Prostate gland (tissue), 2 donors: ENCODE measurements at regions not wholly inside any gene's neighbourhood (a gene's known extent, or its start where the extent isn't known, plus 50 kb on each side); places are given as distances from the start of the nearest gene placed in this dataset.
"Not testable (repeated sequence)": the region's sequence is repeated elsewhere in the genome, so short reads cannot be mapped to it uniquely, and the experiment has no call there.

Experiments used
- DNase-seq: peaks from one replicate; pipeline ENCODE4 v3.0.0-alpha.2; 2019; ENCODE audit warnings: low spot score
- H3K27ac ChIP-seq, 2 donors: fragments of 200-600 bp; sonication (generic); 2 replicates each; pipeline ENCODE4 v1.5.1; 2017 to 2019
- H3K27me3 ChIP-seq: fragments of 200-600 bp; sonication (generic); replicated peaks from 2 replicates; pipeline ENCODE4 v1.5.1; 2019; ENCODE audit not compliant: insufficient read depth
- H3K36me3 ChIP-seq, 2 donors: fragments of 200-600 bp; sonication (generic); 1 replicate in 1 of 2; 2 replicates in 1 of 2; pipeline versions ENCODE4 v1.5.1 to v1.8.1; 2017 to 2019
- H3K4me1 ChIP-seq: fragments of 200-600 bp; sonication (generic); replicated peaks from 2 replicates; pipeline ENCODE4 v1.5.1; 2019
- H3K4me3 ChIP-seq, 2 donors: fragments of 200-600 bp; sonication (generic); 2 replicates each; pipeline ENCODE4 v1.5.1; 2017 to 2019
- H3K9me3 ChIP-seq: fragments of 200-600 bp; sonication (generic); 2 replicates; pipeline ENCODE4 v1.5.1; 2017
- CTCF ChIP-seq, 4 experiments: fragments of 200-600 bp in 2 of 4; fragments of 450-650 bp in 2 of 4; sonication (generic) in 2 of 4; IDR thresholded peaks; 1 replicate in 3 of 4; 2 replicates in 1 of 4; pipeline ENCODE4 v1.5.1; 2016 to 2019; ENCODE audit warnings: antibody characterized with exemption in 4 of 4, mild to moderate bottlenecking in 2 of 4, moderate library complexity in 2 of 4
- POLR2A ChIP-seq: fragments of 450-650 bp; IDR thresholded peaks from one replicate; pipeline ENCODE4 v1.6.1; 2016; ENCODE audit warnings: antibody characterized with exemption, mild to moderate bottlenecking
- POLR2AphosphoS5 ChIP-seq: sonication (generic); formaldehyde crosslinking; IDR thresholded peaks from one replicate; pipeline ENCODE4 v1.6.1; 2017; ENCODE audit warnings: antibody characterized with exemption
- WGBS: methylation state at CpG from one replicate; pipeline ENCODE4 v1.1.5; 2018; 5-methylcytosine and 5-hydroxymethylcytosine counted together
- intact Hi-C: fragments of 100-400 bp; cut with DNase I; formaldehyde crosslinking; loops from one replicate; pipeline ENCODE4 v1.14.2; 2022

GRCh38 chrX:914206-914605 lies 283.6 kb downstream of the SHOX start:
- no peak for DNase-seq
- Histone ChIP-seq H3K27me3 (no peaks in the 10 kb centered on the region), H3K4me1 (no peaks in the 10 kb centered on the region), H3K36me3 (no peaks in the 10 kb centered on the region), H3K9me3 (no peaks in the 10 kb centered on the region), H3K27ac (no peak overlapping the region), H3K4me3 (no peak overlapping the region)
- TF ChIP-seq CTCF (IDR thresholded peaks at IDR 0.05) (no peak), POLR2A (no peak), POLR2AphosphoS5 (no peak)
- intact Hi-C loops = no loop called here

- Histone ChIP-seq H3K4me1 (no peaks in the 10 kb centered on the region), H3K9me3 (no peaks in the 10 kb centered on the region), H3K27ac (no peak overlapping the region), H3K36me3 (no peaks in the 10 kb centered on the region), H3K4me3 (no peak overlapping the region), H3K27me3 (no peaks in the 10 kb centered on the region)
- no peak for DNase-seq
- intact Hi-C loops = no loop called here
- TF ChIP-seq POLR2AphosphoS5 = no peak
- no peak for TF ChIP-seq POLR2A
- no peak for TF ChIP-seq CTCF (IDR thresholded peaks at IDR 0.05)
- WGBS = 43% methylated on average over 11 of the region's 11 CpGs
Measured at GRCh38 chrX:912677-913076, 282.1 kb downstream of the SHOX start.

- DNase-seq, H3K27ac ChIP-seq, intact Hi-C loops, H3K4me1 ChIP-seq, H3K27me3 ChIP-seq, H3K4me3 ChIP-seq, H3K9me3 ChIP-seq, H3K36me3 ChIP-seq: not testable (repeated sequence)
- 67% methylated on average over 2 of the region's 2 CpGs for WGBS
Measured at GRCh38 chrX:909068-909467, 278.5 kb downstream of the SHOX start.

- 86% methylated on average over 3 of the region's 3 CpGs for WGBS
- H3K27ac ChIP-seq = no peak overlapping the region
- H3K4me1 ChIP-seq = no peaks in the 10 kb centered on the region
- no peaks in the 10 kb centered on the region for H3K9me3 ChIP-seq
- intact Hi-C loops = no loop called here
- H3K27me3 ChIP-seq = no peaks in the 10 kb centered on the region
- no peak for DNase-seq
- no peak overlapping the region for H3K4me3 ChIP-seq
- no peaks in the 10 kb centered on the region for H3K36me3 ChIP-seq
- TF ChIP-seq POLR2A (no peak), CTCF (IDR thresholded peaks at IDR 0.05) (no peak), POLR2AphosphoS5 (no peak)
Measured at GRCh38 chrX:906586-906985, 276.0 kb downstream of the SHOX start.

- no peak for DNase-seq
Measured at GRCh38 chrX:905848-906566, 275.4 kb downstream of the SHOX start.

More at GRCh38 chrX:905848-906566, 275.4 kb downstream of the SHOX start:
- intact Hi-C loops = no loop called here
- Histone ChIP-seq H3K4me1 (no peaks in the 10 kb centered on the region), H3K27me3 (no peaks in the 10 kb centered on the region), H3K4me3 (no peak overlapping the region), H3K9me3 (no peaks in the 10 kb centered on the region), H3K27ac (no peak overlapping the region), H3K36me3 (no peaks in the 10 kb centered on the region)
- 69% methylated on average over 19 of the region's 19 CpGs for WGBS
- TF ChIP-seq POLR2AphosphoS5 (no peak), CTCF (IDR thresholded peaks at IDR 0.05) (no peak), POLR2A (no peak)
